ENCODE measurements at regions not wholly inside any gene's neighbourhood (a gene's known extent, or its start where the extent isn't known, plus 50 kb on each side); places are given as distances from the start of the nearest gene placed in this dataset.

DNA sequence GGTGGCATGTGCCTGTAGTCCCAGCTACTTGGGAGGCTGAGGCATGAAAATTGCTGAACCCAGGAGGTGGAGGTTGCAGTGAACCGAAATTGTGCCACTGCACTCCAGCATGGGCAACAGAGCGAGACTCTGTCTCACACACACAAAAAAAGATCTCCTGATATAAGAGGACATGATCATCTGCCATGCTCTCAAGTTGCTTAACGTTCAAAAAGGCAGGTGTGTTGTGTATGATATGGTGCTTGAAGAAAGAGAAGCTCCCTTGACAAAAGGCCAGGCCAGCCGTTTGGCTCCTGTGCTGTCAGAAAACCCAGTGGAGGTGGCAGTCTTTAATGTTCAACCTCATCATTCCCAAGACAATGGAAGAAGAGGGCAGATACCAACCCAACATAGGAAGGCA, 117.3 kb upstream of the PLET1 start (continued):
- TF ChIP-seq HOXA5 (CRISPR knock-in tag; IDR thresholded peaks at IDR 0.05): no peak
- no peak for TF ChIP-seq ATF5 (CRISPR knock-in tag; IDR thresholded peaks at IDR 0.05; ENCODE audit: low read depth)
- TF ChIP-seq SALL1 (CRISPR knock-in tag; IDR thresholded peaks at IDR 0.05): no peak

DNA sequence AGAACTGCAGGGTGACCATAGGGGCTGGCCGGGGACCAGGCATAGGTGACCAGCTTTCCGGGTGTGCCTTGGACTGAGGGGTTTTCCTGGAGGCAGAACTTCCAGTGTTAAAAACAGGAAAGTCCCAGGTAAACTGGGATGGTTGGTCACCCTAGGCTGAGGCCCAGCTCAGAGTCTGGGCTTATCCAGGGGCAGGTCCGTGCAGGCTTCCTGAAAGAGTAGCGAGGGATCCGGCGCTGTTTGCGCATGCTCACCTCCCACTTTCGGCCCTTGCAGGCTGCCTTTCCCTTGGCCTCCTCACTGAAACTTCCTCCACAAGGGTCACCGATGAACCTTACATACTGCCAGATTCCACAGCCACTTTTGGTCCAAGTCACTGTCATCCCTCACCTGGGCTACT, 119.8 kb upstream of the PLET1 start:
- no peaks in the 10 kb centered on the region for H3K79me2 ChIP-seq (ENCODE audit: insufficient read depth, low read length)
- ChIA-PET CTCF (ENCODE audit: low intra/inter-chr PET ratio, low total read pairs) (no interaction called here), POLR2A (no interaction called here)
- no peak overlapping the region for H3K27ac ChIP-seq (ENCODE audit: extremely low read length, insufficient read depth, low read length)
- ATAC-seq (no peak), DNase-seq (ENCODE audit: low spot score) (no peak), FAIRE-seq (no peak)
- 36% methylated on average over 6 of the region's 9 CpGs for WGBS (ENCODE audit: low lambda C conversion rate)
- no peaks in the 10 kb centered on the region for H4K20me1 ChIP-seq (ENCODE audit: insufficient read depth, low read length)
- no peak overlapping the region for H3K4me3 ChIP-seq (replicated peaks in 1 of 3; ENCODE audit: insufficient read depth in 1 of 3, low read depth in 2 of 3, low read length in 3 of 3)
- in situ Hi-C loops (cut with HindIII; ENCODE audit: extremely low pct_ligation_motif_present, low pct_unique_long_range_greater_than_20kb) (no loop called here), intact Hi-C loops (cut with micrococcal nuclease; ENCODE audit: unreplicated experiment) (no loop called here)
- H2AFZ ChIP-seq (ENCODE audit: low read length): no peak overlapping the region
- no peak overlapping the region for H3K4me2 ChIP-seq (ENCODE audit: low read depth, low read length)
- no peaks in the 10 kb centered on the region for H3K4me1 ChIP-seq (ENCODE audit: insufficient read depth, low read length)
- H3K27me3 ChIP-seq (ENCODE audit: control insufficient read depth in 1 of 2, insufficient read depth in 2 of 2, low read length in 2 of 2): peaks cover 0 to 24% of the 10 kb centered on the region in 2 experiments; a peak in 1 of 5 replicates
- no peaks in the 10 kb centered on the region for H3K36me3 ChIP-seq (replicated peaks in 1 of 2; ENCODE audit: control insufficient read depth in 1 of 2, insufficient read depth in 2 of 2, low read length in 2 of 2)
- H3K9me3 ChIP-seq (ENCODE audit: low read length): no peaks in the 10 kb centered on the region
- BruUV-seq (replicated peaks): no TSS peak
- H3K9ac ChIP-seq (ENCODE audit: insufficient read depth, low read depth, low read length): no peak overlapping the region
- TF ChIP-seq TMF1 (CRISPR knock-in tag; IDR thresholded peaks at IDR 0.05; ENCODE audit: low read depth): no peak
- no peak for TF ChIP-seq NR1H2 (CRISPR knock-in tag; IDR thresholded peaks at IDR 0.05; ENCODE audit: borderline replicate concordance, low read depth)
- no peak for TF ChIP-seq TP53 (CRISPR knock-in tag; conservative IDR thresholded peaks at IDR 0.05)
- TF ChIP-seq ZNF431 (CRISPR knock-in tag; IDR thresholded peaks at IDR 0.05; ENCODE audit: borderline replicate concordance, low read depth): no peak
- no peak for TF ChIP-seq PHF8 (CRISPR knock-in tag; IDR thresholded peaks at IDR 0.05)
- TF ChIP-seq ARHGAP35 (CRISPR knock-in tag; IDR thresholded peaks at IDR 0.05; ENCODE audit: borderline replicate concordance): no peak
- TF ChIP-seq ZNF501 (CRISPR knock-in tag; IDR thresholded peaks at IDR 0.05): no peak
- TF ChIP-seq ZNF576 (CRISPR knock-in tag; IDR thresholded peaks at IDR 0.05): no peak
- TF ChIP-seq ZNF512 (CRISPR knock-in tag; IDR thresholded peaks at IDR 0.05): no peak
- no peak for TF ChIP-seq ZNF780A (CRISPR knock-in tag; IDR thresholded peaks at IDR 0.05)
- no peak for TF ChIP-seq ZBTB43 (CRISPR knock-in tag; conservative IDR thresholded peaks at IDR 0.05)
- no peak for TF ChIP-seq MEIS1 (CRISPR knock-in tag; IDR thresholded peaks at IDR 0.05; ENCODE audit: borderline replicate concordance)
- no peak for TF ChIP-seq TCF12 (IDR thresholded peaks at IDR 0.05)
- TF ChIP-seq TCF12 (CRISPR knock-in tag; IDR thresholded peaks at IDR 0.05): no peak
- no peak for TF ChIP-seq NFYB (CRISPR knock-in tag; IDR thresholded peaks at IDR 0.05)
- TF ChIP-seq, protein P1, sequence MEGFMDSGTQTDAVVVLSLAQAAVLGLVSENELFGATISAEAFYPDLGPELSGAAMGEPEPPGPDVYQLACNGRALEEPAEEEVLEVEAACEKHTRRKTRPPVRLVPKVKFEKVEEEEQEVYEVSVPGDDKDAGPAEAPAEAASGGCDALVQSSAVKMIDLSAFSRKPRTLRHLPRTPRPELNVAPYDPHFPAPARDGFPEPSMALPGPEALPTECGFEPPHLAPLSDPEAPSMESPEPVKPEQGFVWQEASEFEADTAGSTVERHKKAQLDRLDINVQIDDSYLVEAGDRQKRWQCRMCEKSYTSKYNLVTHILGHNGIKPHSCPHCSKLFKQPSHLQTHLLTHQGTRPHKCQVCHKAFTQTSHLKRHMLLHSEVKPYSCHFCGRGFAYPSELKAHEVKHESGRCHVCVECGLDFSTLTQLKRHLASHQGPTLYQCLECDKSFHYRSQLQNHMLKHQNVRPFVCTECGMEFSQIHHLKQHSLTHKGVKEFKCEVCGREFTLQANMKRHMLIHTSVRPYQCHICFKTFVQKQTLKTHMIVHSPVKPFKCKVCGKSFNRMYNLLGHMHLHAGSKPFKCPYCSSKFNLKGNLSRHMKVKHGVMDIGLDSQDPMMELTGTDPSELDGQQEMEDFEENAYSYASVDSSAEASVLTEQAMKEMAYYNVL (CRISPR knock-in tag; IDR thresholded peaks at IDR 0.05; ENCODE audit: borderline replicate concordance): no peak
- no peak for TF ChIP-seq RNF2 (conservative IDR thresholded peaks at IDR 0.05; ENCODE audit: low read depth)

Data from HepG2 (cell line).